ENCODE measurements at regions not wholly inside any gene's neighbourhood (a gene's known extent, or its start where the extent isn't known, plus 50 kb on each side); places are given as distances from the start of the nearest gene placed in this dataset.

GRCh38 chr6:44016131-44016870, 111.0 kb downstream of the MRPL14 start:
- no peak for ATAC-seq
- TF ChIP-seq TOX (CRISPR knock-in tag; IDR thresholded peaks at IDR 0.05; ENCODE audit: borderline replicate concordance) (no peak), ISL1 (CRISPR knock-in tag; IDR thresholded peaks at IDR 0.05) (peak; percentile 50), PATZ1 (CRISPR knock-in tag; IDR thresholded peaks at IDR 0.05; ENCODE audit: borderline replicate concordance) (no peak), CREB5 (CRISPR knock-in tag; IDR thresholded peaks at IDR 0.05; ENCODE audit: low read depth) (no peak), ESRRG (CRISPR knock-in tag; IDR thresholded peaks at IDR 0.05) (no peak), ZNF70 (CRISPR knock-in tag; IDR thresholded peaks at IDR 0.05) (no peak), BACH2 (CRISPR knock-in tag; IDR thresholded peaks at IDR 0.05; ENCODE audit: borderline replicate concordance) (no peak)

- TF ChIP-seq CSDC2 (CRISPR knock-in tag; IDR thresholded peaks at IDR 0.05) (no peak), CSRNP3 (CRISPR knock-in tag; IDR thresholded peaks at IDR 0.05) (no peak), CREB5 (CRISPR knock-in tag; IDR thresholded peaks at IDR 0.05; ENCODE audit: low read depth) (no peak), ZNF8 (CRISPR knock-in tag; IDR thresholded peaks at IDR 0.05) (no peak), PPARA (CRISPR knock-in tag; IDR thresholded peaks at IDR 0.05; ENCODE audit: borderline replicate concordance) (no peak), ZC3H10 (CRISPR knock-in tag; IDR thresholded peaks at IDR 0.05) (no peak), POU6F1 (CRISPR knock-in tag; IDR thresholded peaks at IDR 0.05; ENCODE audit: borderline replicate concordance, low read depth) (no peak), ZFP3 (CRISPR knock-in tag; IDR thresholded peaks at IDR 0.05) (no peak), ZNF70 (CRISPR knock-in tag; IDR thresholded peaks at IDR 0.05) (no peak), RARB (CRISPR knock-in tag; IDR thresholded peaks at IDR 0.05) (no peak), BACH2 (CRISPR knock-in tag; IDR thresholded peaks at IDR 0.05; ENCODE audit: borderline replicate concordance) (no peak), OSR1 (CRISPR knock-in tag; IDR thresholded peaks at IDR 0.05) (no peak), ARNTL (CRISPR knock-in tag; IDR thresholded peaks at IDR 0.05; ENCODE audit: borderline replicate concordance, low read depth) (no peak), PATZ1 (CRISPR knock-in tag; IDR thresholded peaks at IDR 0.05; ENCODE audit: borderline replicate concordance) (no peak), ZNF565 (CRISPR knock-in tag; conservative IDR thresholded peaks at IDR 0.05; ENCODE audit: low read depth) (no peak), GLIS3 (CRISPR knock-in tag; IDR thresholded peaks at IDR 0.05) (no peak), ZFP30 (CRISPR knock-in tag; IDR thresholded peaks at IDR 0.05) (no peak), TCF4 (CRISPR knock-in tag; IDR thresholded peaks at IDR 0.05; ENCODE audit: borderline replicate concordance) (no peak), TSHZ2 (CRISPR knock-in tag; IDR thresholded peaks at IDR 0.05) (no peak), TOX (CRISPR knock-in tag; IDR thresholded peaks at IDR 0.05; ENCODE audit: borderline replicate concordance) (no peak)
- ATAC-seq, result no peak
Measured at GRCh38 chr6:44012078-44012493, 115.2 kb downstream of the MRPL14 start.
